Left ventricle myocardium inferior (tissue), 1 donor: ENCODE measurements at regions not wholly inside any gene's neighbourhood (a gene's known extent, or its start where the extent isn't known, plus 50 kb on each side); places are given as distances from the start of the nearest gene placed in this dataset.
"Not testable (repeated sequence)": the region's sequence is repeated elsewhere in the genome, so short reads cannot be mapped to it uniquely, and the experiment has no call there.

ENCODE experiments used
- DNase-seq: peaks from one replicate; pipeline ENCODE4 v3.0.0-alpha.2; 2020
- H3K27ac ChIP-seq: fragments of 200-600 bp; replicated peaks from 2 replicates; pipeline ENCODE4 v1.8.0; 2021
- H3K27me3 ChIP-seq: fragments of 200-600 bp; 2 replicates; pipeline ENCODE4 v1.8.0; 2021; ENCODE audit warnings: low read depth
- H3K36me3 ChIP-seq: fragments of 200-600 bp; 2 replicates; pipeline ENCODE4 v1.8.0; 2021
- H3K4me1 ChIP-seq: fragments of 200-600 bp; 2 replicates; pipeline ENCODE4 v1.8.0; 2021
- H3K4me3 ChIP-seq: fragments of 200-600 bp; 2 replicates; pipeline ENCODE4 v1.8.0; 2021; ENCODE audit warnings: mild to moderate bottlenecking, moderate library complexity
- H3K9me3 ChIP-seq: fragments of 200-600 bp; replicated peaks from 2 replicates; pipeline ENCODE4 v1.8.0; 2021
- intact Hi-C: fragments of 100-400 bp; cut with micrococcal nuclease; formaldehyde crosslinking; loops from one replicate; pipeline ENCODE4 v1.11.0; 2022
- TF ChIP-seq, protein P1 (sequence below): fragments of 200-600 bp; IDR thresholded peaks from 2 replicates; pipeline ENCODE4 v1.8.0; 2021; ENCODE audit warnings: antibody characterized with exemption, mild to moderate bottlenecking, borderline replicate concordance
- donor health status: DM: no; HTN: yes; CAD: no; lungs with severe emphysema.

DNA sequence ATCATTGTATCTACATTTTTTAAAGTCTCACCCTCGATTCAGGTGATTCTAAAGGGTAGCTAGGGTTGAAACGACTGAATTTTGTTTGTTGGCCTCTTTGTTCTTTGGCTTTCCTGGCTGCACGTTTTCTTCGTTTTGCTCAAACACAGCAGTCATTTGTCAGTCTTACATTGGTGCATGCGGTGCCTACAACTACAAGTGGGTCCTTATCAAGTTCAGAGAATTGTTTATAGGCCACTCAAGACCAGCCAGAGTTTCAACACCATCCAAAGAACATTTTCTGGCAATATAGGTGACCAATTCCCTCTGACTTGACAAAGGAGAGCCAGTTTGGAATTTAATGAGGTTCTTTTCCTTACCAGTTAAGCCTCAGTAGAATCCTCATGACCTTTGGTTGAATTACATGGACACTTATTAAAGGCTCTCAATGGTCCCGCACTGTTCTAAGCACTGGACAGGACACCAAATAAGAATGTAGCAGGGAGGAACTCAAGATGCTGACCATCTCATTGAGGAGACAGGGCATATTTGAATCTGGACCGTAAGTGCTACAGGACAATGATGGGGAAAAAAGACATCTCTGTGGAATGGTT, 119.0 kb upstream of the DMRT1 start:
- TF ChIP-seq, protein P1, sequence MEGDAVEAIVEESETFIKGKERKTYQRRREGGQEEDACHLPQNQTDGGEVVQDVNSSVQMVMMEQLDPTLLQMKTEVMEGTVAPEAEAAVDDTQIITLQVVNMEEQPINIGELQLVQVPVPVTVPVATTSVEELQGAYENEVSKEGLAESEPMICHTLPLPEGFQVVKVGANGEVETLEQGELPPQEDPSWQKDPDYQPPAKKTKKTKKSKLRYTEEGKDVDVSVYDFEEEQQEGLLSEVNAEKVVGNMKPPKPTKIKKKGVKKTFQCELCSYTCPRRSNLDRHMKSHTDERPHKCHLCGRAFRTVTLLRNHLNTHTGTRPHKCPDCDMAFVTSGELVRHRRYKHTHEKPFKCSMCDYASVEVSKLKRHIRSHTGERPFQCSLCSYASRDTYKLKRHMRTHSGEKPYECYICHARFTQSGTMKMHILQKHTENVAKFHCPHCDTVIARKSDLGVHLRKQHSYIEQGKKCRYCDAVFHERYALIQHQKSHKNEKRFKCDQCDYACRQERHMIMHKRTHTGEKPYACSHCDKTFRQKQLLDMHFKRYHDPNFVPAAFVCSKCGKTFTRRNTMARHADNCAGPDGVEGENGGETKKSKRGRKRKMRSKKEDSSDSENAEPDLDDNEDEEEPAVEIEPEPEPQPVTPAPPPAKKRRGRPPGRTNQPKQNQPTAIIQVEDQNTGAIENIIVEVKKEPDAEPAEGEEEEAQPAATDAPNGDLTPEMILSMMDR = no peak
- no peak overlapping the region for H3K4me3 ChIP-seq
- intact Hi-C loops = no loop called here
- H3K36me3 ChIP-seq = peaks cover 18% of the 10 kb centered on the region
- H3K9me3 ChIP-seq = no peaks in the 10 kb centered on the region
- peak overlapping the region; percentile 41 for H3K27ac ChIP-seq
- peaks cover 87% of the 10 kb centered on the region for H3K4me1 ChIP-seq
- no peaks in the 10 kb centered on the region for H3K27me3 ChIP-seq
- DNase-seq = no peak

DNA sequence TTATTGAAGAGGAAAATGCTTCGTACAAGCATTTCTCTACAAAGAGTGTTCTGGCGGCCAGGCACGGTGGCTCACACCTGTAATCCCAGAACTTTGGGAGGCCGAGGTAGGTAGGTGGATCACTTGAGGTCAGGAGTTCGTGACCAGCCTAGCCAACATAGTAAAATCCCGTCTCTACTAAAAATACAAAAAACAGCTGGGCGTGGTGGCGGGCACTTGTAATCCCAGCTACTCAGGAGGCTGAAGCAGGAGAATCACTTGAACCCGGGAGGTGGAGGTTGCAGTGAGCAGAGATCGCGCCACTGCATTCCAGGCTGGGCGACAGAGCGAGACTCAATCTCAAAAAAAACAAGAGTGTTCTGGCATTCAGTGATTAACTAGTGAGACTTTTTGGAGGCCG, 117.0 kb upstream of the DMRT1 start:
- peaks cover 77% of the 10 kb centered on the region for H3K4me1 ChIP-seq
- H3K27me3 ChIP-seq, H3K9me3 ChIP-seq, DNase-seq, H3K4me3 ChIP-seq, intact Hi-C loops: not testable (repeated sequence)
- H3K27ac ChIP-seq = peak overlapping the region; percentile 45
- H3K36me3 ChIP-seq = peaks cover 18% of the 10 kb centered on the region

DNA sequence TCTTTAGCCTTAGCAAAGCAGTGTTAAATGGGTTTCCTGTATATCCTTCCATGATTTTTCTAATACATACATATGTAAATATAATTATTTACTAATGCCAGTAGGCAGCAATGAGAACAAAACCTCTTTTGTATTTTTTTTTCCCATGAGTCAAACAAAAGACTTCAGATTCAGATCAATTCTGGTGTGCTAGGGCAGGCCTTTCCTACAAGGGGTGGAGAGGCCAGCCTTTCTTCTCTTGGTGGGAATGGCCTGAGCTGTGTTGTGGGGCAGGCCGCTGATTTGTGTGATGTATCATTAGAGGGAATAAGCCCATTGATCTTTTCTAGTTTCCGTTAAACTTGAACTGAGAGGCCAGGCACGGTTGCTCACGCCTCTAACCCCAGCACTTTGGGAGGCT, 115.5 kb upstream of the DMRT1 start:
- Histone ChIP-seq H3K9me3 (no peaks in the 10 kb centered on the region), H3K4me1 (peaks cover 62% of the 10 kb centered on the region), H3K36me3 (peaks cover 32% of the 10 kb centered on the region), H3K27me3 (no peaks in the 10 kb centered on the region), H3K27ac (peak overlapping the region; percentile 45), H3K4me3 (no peak overlapping the region)
- no peak for DNase-seq
- TF ChIP-seq, protein P1 = no peak
- intact Hi-C loops = no loop called here

DNA sequence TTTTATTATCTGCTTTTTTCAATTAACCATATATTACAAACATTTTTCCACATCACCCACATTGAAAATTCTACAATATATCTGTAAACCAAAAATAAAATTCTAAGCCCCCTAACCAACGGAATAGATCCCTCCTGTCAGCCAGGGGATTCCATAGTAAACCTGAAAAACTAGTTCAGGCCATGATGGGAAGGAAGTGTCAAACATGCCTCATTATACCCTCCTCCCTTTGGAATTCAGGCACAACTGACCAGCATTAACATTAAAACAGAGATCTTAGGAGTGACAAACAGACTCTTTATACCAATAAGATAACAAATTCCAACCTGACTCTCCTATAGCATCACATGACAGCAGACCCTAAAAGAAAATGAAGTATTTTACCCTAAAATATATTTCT, 113.7 kb upstream of the DMRT1 start:
- Histone ChIP-seq H3K36me3 (peaks cover 45% of the 10 kb centered on the region), H3K9me3 (no peaks in the 10 kb centered on the region), H3K27ac (peak overlapping the region; percentile 32), H3K4me1 (peaks cover 44% of the 10 kb centered on the region), H3K4me3 (no peak overlapping the region), H3K27me3 (no peaks in the 10 kb centered on the region)
- intact Hi-C loops = no loop called here
- TF ChIP-seq, protein P1 = no peak
- DNase-seq = no peak

DNA sequence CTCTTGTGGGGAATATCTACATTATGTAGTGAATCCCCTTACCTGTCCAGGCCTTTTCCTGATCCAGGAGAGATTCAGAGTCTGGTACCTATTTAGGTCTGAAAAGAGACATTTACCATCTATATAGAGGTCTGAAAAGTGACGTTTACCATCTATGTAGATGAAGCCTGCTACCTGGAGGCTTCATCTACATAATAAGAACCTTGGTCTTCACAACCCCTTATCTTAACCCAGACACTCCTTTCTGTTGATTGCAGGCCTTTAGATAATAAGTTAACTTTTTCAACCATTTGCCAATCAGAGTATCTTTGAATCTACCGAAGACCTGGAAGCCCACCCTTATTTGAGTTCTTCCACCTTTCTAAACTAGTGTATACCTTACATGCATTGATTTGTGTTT, 113.0 kb upstream of the DMRT1 start:
- Histone ChIP-seq H3K27ac (peak overlapping the region; percentile 32), H3K27me3 (no peaks in the 10 kb centered on the region), H3K9me3 (no peaks in the 10 kb centered on the region), H3K4me1 (peaks cover 41% of the 10 kb centered on the region), H3K4me3 (no peak overlapping the region), H3K36me3 (peaks cover 44% of the 10 kb centered on the region)
- TF ChIP-seq, protein P1 = no peak
- intact Hi-C loops = no loop called here
- DNase-seq = no peak

DNA sequence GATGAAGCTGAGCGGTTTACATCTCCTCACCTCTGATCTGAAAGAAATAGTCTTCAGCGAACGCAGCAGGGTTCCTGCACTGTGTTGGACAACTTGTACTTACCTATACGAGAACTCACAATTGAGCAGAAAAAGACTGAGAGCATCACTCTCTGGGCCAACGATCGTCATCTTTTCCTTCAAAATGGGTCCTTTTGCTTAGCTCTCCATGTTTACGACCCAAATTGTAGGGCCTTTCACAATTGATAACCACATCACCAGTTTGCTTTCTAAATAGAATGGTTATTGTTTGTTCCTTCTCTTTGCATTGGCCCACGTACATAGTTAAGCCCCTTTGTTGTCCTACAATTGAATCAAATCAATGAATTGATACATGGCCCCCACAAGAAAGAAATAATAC, 110.0 kb upstream of the DMRT1 start:
- DNase-seq = no peak
- no peaks in the 10 kb centered on the region for H3K9me3 ChIP-seq
- TF ChIP-seq, protein P1 = no peak
- H3K27me3 ChIP-seq = no peaks in the 10 kb centered on the region
- H3K4me3 ChIP-seq = no peak overlapping the region
- H3K36me3 ChIP-seq = peaks cover 55% of the 10 kb centered on the region
- peaks cover 43% of the 10 kb centered on the region for H3K4me1 ChIP-seq
- no peak overlapping the region for H3K27ac ChIP-seq
- intact Hi-C loops = no loop called here
